Hematopoietic multipotent progenitor cell treated with erythropoietin and hydrocortisone succinate and interleukin-3 and kit ligand, for 17 days (in vitro differentiated cells): ENCODE measurements at regions not wholly inside any gene's neighbourhood (a gene's known extent, or its start where the extent isn't known, plus 50 kb on each side); places are given as distances from the start of the nearest gene placed in this dataset.

ENCODE experiments used
- DNase-seq: peaks from one replicate; pipeline ENCODE4 v3.0.0-alpha.2; 2015; ENCODE audit warnings: low spot score

- no peak for DNase-seq
These were observed 366.7 kb downstream of the PIK3R1 start for GRCh38 chr5:68582284-68582683.

GRCh38 chr5:68587171-68587570 is 371.6 kb downstream of the PIK3R1 start:
- DNase-seq = no peak

- no peak for DNase-seq
These were observed 376.3 kb downstream of the PIK3R1 start for GRCh38 chr5:68591850-68592249.

- no peak for DNase-seq
These were observed 376.8 kb downstream of the PIK3R1 start for GRCh38 chr5:68592351-68592750.

GRCh38 chr5:68593211-68593671 is 377.7 kb downstream of the PIK3R1 start:
- DNase-seq = no peak

GRCh38 chr5:68612972-68613371 is 397.4 kb downstream of the PIK3R1 start:
- DNase-seq = no peak

GRCh38 chr5:68618501-68618900 is 402.9 kb downstream of the PIK3R1 start:
- no peak for DNase-seq

GRCh38 chr5:68627001-68627400 is 411.4 kb downstream of the PIK3R1 start:
- no peak for DNase-seq

GRCh38 chr5:68628082-68628814 is 412.7 kb downstream of the PIK3R1 start:
- DNase-seq = no peak

GRCh38 chr5:68630354-68630753 is 414.8 kb downstream of the PIK3R1 start:
- no peak for DNase-seq

GRCh38 chr5:68631884-68632283 is 416.3 kb downstream of the PIK3R1 start:
- no peak for DNase-seq

- DNase-seq = no peak
These were observed 425.7 kb downstream of the PIK3R1 start for GRCh38 chr5:68641211-68641610.

GRCh38 chr5:68643064-68643463 is 427.5 kb downstream of the PIK3R1 start:
- no peak for DNase-seq

- no peak for DNase-seq
These were observed 429.4 kb downstream of the PIK3R1 start for GRCh38 chr5:68644971-68645370.

- DNase-seq = no peak
These were observed 430.6 kb downstream of the PIK3R1 start for GRCh38 chr5:68646144-68646543.

- DNase-seq = no peak
These were observed 432.2 kb downstream of the PIK3R1 start for GRCh38 chr5:68647743-68648142.

GRCh38 chr5:68648944-68649857 is 433.6 kb downstream of the PIK3R1 start:
- no peak for DNase-seq

- DNase-seq = no peak
These were observed 437.0 kb downstream of the PIK3R1 start for GRCh38 chr5:68652534-68652965.

- no peak for DNase-seq
These were observed 437.9 kb downstream of the PIK3R1 start for GRCh38 chr5:68653471-68653870.

GRCh38 chr5:68657055-68657961 is 436.5 kb upstream of the SLC30A5 start:
- DNase-seq = no peak

- DNase-seq = no peak
These were observed 434.9 kb upstream of the SLC30A5 start for GRCh38 chr5:68658810-68659372.

- DNase-seq = no peak
These were observed 433.9 kb upstream of the SLC30A5 start for GRCh38 chr5:68659881-68660280.
